GM13977 (cell line): ENCODE measurements at regions not wholly inside any gene's neighbourhood (a gene's known extent, or its start where the extent isn't known, plus 50 kb on each side); places are given as distances from the start of the nearest gene placed in this dataset.

Experiments used
- DNase-seq: peaks from one replicate; pipeline ENCODE4 v3.0.0; 2012; ENCODE audit warnings: low spot score
- in situ Hi-C: fragments of 300-500 bp; cut with MboI; formaldehyde crosslinking; loops from one replicate; pipeline ENCODE4 v1.12.0; 2022; ENCODE audit warnings: low sequenced_read_pairs, low pct_unique_long_range_greater_than_20kb, mixed read lengths, inconsistent platforms; ENCODE audit not compliant: unreplicated experiment
- TF ChIP-seq, protein P1 (sequence below): IDR thresholded peaks from 2 replicates; pipeline ENCODE4 v1.5.1; 2012; ENCODE audit warnings: mild to moderate bottlenecking, control low read depth; ENCODE audit not compliant: insufficient read depth; ENCODE audit errors: extremely low read depth, missing control alignments

DNA sequence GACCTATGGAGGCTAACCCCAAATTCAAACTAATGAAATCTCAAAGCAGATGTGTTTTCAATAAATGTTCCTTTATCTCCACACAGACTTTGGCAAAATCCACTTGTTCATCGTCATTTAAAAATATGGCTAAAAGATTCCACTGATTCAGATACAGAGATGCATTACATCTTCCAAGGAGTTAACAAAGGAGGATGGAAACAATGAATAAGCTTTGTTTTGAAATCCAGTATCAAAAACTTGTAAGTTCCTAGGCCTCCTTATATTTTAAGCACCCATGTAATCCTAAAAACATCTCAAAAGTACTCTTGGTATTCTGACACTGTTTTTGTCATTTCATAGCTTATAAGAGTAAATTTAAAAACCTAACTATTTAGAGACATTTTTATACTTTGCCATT is 345.6 kb upstream of the ACTBL2 start:
- in situ Hi-C loops, result no loop called here
- DNase-seq, result no peak
- TF ChIP-seq, protein P1, sequence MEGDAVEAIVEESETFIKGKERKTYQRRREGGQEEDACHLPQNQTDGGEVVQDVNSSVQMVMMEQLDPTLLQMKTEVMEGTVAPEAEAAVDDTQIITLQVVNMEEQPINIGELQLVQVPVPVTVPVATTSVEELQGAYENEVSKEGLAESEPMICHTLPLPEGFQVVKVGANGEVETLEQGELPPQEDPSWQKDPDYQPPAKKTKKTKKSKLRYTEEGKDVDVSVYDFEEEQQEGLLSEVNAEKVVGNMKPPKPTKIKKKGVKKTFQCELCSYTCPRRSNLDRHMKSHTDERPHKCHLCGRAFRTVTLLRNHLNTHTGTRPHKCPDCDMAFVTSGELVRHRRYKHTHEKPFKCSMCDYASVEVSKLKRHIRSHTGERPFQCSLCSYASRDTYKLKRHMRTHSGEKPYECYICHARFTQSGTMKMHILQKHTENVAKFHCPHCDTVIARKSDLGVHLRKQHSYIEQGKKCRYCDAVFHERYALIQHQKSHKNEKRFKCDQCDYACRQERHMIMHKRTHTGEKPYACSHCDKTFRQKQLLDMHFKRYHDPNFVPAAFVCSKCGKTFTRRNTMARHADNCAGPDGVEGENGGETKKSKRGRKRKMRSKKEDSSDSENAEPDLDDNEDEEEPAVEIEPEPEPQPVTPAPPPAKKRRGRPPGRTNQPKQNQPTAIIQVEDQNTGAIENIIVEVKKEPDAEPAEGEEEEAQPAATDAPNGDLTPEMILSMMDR, result no peak

DNA sequence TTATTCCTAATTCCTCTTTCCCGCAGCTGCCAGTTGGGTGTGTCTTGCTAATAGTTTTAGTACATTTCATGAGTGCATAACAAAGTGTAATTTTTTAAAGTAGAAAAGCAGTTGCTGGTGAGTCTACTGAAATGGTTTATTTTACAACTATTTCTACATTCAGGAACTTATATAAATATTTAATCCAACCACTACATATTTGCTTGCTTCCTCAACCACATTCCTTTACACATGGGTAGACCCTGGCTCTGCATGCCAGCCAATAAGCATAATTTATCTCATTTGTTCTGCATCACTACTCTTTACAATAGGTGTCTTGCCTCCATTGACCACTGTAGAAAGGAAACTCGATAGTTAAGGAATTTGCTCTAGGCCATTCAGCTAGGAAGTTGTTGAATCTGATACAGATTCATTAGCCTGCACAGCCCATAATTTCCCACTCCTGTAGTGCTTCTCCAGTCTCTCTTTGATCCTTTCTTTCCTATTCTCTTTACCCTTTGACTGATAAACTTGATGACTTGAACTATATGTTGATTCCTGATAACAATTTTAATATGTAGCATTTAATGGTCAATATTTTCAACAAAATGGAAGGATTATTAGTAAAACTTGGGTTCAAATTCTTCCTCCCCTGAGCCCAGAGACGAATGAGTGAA is 342.5 kb upstream of the ACTBL2 start:
- TF ChIP-seq, protein P1, result no peak
- no peak for DNase-seq
- in situ Hi-C loops, result no loop called here

DNA sequence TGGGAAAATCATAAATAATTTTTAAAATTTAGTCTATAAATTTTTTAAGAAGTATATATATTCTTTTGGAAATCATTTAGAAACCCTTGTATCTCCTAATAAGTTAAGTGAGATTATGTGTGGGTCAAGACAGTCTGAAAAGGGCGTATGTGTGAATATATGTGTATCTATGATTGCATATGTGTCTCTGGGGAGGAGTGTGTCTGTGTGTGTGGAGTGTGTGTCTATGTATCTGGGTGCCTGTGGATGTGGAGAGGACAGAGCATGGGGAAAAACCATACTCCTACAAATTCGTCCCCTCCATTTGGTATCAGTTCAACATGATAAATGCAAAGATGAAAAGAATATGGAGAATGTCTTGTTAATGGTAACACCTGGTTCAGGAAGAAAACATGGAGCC is 342.0 kb upstream of the ACTBL2 start:
- TF ChIP-seq, protein P1, result no peak
- in situ Hi-C loops, result no loop called here
- no peak for DNase-seq

DNA sequence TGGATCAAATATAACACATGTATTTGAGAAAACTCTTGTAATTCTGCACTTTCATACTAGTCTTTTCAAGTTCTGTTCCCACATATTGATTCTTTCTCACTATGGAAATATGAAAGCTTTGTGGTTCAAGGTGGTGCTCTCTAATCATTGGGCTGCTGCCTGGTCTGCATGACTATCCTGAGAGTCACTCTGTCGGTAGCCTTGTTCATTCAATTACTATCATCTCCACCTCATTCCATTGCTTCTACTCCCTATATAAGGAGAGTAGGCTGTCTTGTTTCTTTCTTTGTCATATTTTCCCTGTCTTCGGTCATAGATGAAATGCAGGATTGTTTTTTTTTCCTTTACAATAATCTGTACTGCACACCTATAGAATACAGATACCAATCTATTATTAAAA is 341.4 kb upstream of the ACTBL2 start:
- DNase-seq, result no peak
- TF ChIP-seq, protein P1, result no peak
- in situ Hi-C loops, result no loop called here

DNA sequence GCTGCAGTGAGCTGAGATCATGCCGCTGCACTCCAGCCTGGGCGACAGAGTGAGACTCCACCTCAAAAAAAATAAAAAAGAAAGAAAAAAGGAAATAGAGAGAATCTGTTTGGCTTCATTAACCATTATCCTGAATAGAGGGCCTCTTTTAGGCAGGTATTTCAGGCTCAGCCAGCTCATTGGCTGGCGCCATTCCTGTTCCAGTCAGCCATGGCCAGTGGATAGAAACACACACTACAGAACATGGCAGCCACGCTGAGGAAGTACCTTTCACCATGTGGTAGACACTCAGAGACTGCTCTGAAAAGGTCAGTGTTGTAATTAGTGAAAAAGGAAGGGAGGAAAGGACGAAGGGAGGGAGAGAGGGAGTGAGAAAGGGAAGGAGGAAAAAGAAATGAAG is 340.0 kb upstream of the ACTBL2 start:
- TF ChIP-seq, protein P1, result no peak
- in situ Hi-C loops, result no loop called here
- no peak for DNase-seq

DNA sequence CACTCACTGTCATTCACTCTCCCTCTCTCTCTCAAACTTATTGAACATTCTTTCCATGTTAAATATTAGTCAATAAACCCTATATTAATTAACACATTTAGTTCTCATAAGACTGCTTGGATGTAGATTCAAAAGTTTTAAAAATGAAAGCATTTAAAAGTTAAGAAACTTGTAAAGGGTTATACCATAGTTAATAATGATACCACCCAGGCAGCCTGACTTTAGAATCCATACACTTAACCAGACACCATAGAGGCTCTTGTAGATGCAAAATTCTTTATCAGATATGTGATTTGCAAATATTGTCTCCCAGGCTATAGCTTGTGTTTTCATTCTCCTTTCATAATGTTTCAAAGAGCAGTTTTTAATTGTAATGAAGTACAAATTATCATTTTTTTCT is 335.8 kb upstream of the ACTBL2 start:
- no peak for DNase-seq
- TF ChIP-seq, protein P1, result no peak
- in situ Hi-C loops, result no loop called here

DNA sequence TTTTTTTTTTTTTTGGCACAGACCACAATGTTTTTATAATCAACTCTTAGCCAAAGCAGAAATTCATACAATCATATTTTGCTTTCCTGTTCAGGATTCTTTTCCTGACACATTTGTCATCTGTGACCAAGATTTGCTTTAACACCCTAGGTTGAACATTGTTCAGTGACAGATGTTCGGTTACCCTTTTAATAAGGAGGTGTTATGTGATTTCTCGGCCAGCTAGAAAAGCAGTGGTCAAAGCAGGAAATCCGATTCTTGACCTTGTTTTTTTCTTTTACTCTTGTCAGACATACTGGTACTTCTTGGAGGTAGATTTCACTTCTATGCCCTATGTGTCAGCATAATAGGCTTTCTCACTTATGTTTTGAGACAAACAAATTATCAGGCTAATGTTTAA is 335.3 kb upstream of the ACTBL2 start:
- no peak for DNase-seq
- in situ Hi-C loops, result no loop called here
- TF ChIP-seq, protein P1, result no peak
